Loucy (cell line): ENCODE measurements at regions not wholly inside any gene's neighbourhood (a gene's known extent, or its start where the extent isn't known, plus 50 kb on each side); places are given as distances from the start of the nearest gene placed in this dataset.

Experiments
- H2AFZ ChIP-seq: fragments of 200-600 bp; sonication (generic); 2 replicates; pipeline ENCODE4 v1.6.0; 2016; ENCODE audit warnings: antibody characterized with exemption, mild to moderate bottlenecking, low read length, moderate library complexity
- H3F3A ChIP-seq: fragments of 200-600 bp; 2 replicates; pipeline ENCODE4 v1.6.0; 2016; ENCODE audit warnings: antibody characterized with exemption, low read depth, mild to moderate bottlenecking
- H3K27me3 ChIP-seq: fragments of 200-600 bp; sonication (generic); 2 replicates; pipeline ENCODE4 v1.6.1; 2014; ENCODE audit warnings: low read length, mild to moderate bottlenecking; ENCODE audit not compliant: insufficient read depth, poor library complexity, severe bottlenecking
- H3K36me3 ChIP-seq: fragments of 200-600 bp; sonication (generic); 2 replicates; pipeline ENCODE4 v1.6.1; 2016; ENCODE audit warnings: low read length; ENCODE audit not compliant: insufficient read depth
- H3K4me1 ChIP-seq: fragments of 200-600 bp; sonication (generic); 2 replicates; pipeline ENCODE4 v1.5.1; 2014; ENCODE audit warnings: low read length, mild to moderate bottlenecking; ENCODE audit not compliant: insufficient read depth, poor library complexity, severe bottlenecking
- H3K4me2 ChIP-seq: fragments of 200-600 bp; sonication (generic); 2 replicates; pipeline ENCODE4 v1.6.0; 2014; ENCODE audit warnings: antibody characterized with exemption, low read length, low read depth, mild to moderate bottlenecking; ENCODE audit not compliant: poor library complexity, severe bottlenecking
- H3K4me3 ChIP-seq: fragments of 200-600 bp; sonication (generic); 2 replicates; pipeline ENCODE4 v1.5.1; 2014; ENCODE audit warnings: low read length, mild to moderate bottlenecking, mixed read lengths; ENCODE audit not compliant: poor library complexity, severe bottlenecking
- H3K79me2 ChIP-seq: fragments of 200-600 bp; sonication (generic); 2 replicates; pipeline ENCODE4 v1.6.1; 2014; ENCODE audit warnings: low read length; ENCODE audit not compliant: insufficient read depth
- H3K9ac ChIP-seq: fragments of 200-600 bp; sonication (generic); 2 replicates; pipeline ENCODE4 v1.6.0; 2014; ENCODE audit warnings: mild to moderate bottlenecking, low read depth, low read length, moderate library complexity; ENCODE audit not compliant: poor library complexity, severe bottlenecking
- H3K9me2 ChIP-seq: fragments of 200-600 bp; sonication (generic); replicated peaks from 2 replicates; pipeline ENCODE4 v1.6.1; 2016; ENCODE audit warnings: low read depth, low read length, mixed read lengths
- H3K9me3 ChIP-seq: fragments of 200-600 bp; sonication (generic); 2 replicates; pipeline ENCODE4 v1.6.1; 2014; ENCODE audit warnings: mild to moderate bottlenecking, antibody characterized with exemption, low read length, low read depth; ENCODE audit not compliant: insufficient read depth
- H4K20me1 ChIP-seq: fragments of 200-600 bp; sonication (generic); 2 replicates; pipeline ENCODE4 v1.6.0; 2014; ENCODE audit warnings: antibody characterized with exemption, low read length, mild to moderate bottlenecking; ENCODE audit not compliant: insufficient read depth, poor library complexity, severe bottlenecking
- CTCF ChIP-seq: fragments of 200-600 bp; sonication (generic); conservative IDR thresholded peaks from 2 replicates; pipeline ENCODE4 v1.5.1; 2014; ENCODE audit warnings: mild to moderate bottlenecking, antibody characterized with exemption, low read length
- EZH2phosphoT487 ChIP-seq: fragments of 200-600 bp; IDR thresholded peaks from 2 replicates; pipeline ENCODE4 v1.6.1; 2018; ENCODE audit warnings: antibody characterized with exemption, mild to moderate bottlenecking, moderate library complexity, borderline replicate concordance

- H3K36me3 ChIP-seq = no peaks in the 10 kb centered on the region
- H2AFZ ChIP-seq = no peak overlapping the region
- no peaks in the 10 kb centered on the region for H3K27me3 ChIP-seq
- H4K20me1 ChIP-seq = no peaks in the 10 kb centered on the region
- H3K9me2 ChIP-seq = no peaks in the 10 kb centered on the region
- no peak overlapping the region for H3K9ac ChIP-seq
- peaks cover 74% of the 10 kb centered on the region for H3K4me1 ChIP-seq
- no peak overlapping the region for H3K4me2 ChIP-seq
- no peaks in the 10 kb centered on the region for H3K79me2 ChIP-seq
- TF ChIP-seq CTCF = no peak
- no peak for TF ChIP-seq EZH2phosphoT487
- H3F3A ChIP-seq = no peaks in the 10 kb centered on the region
- no peaks in the 10 kb centered on the region for H3K9me3 ChIP-seq
- H3K4me3 ChIP-seq = no peak overlapping the region
Measured at GRCh38 chr14:100671906-100672305, 54.8 kb upstream of the DLK1 start.

- H3K27me3 ChIP-seq = no peaks in the 10 kb centered on the region
- H3K9ac ChIP-seq = peak overlapping the region; percentile 45
- peak overlapping the region; percentile 38 for H3K4me3 ChIP-seq
- peak overlapping the region; percentile 57; the same call in 1 of the 2 replicates for H2AFZ ChIP-seq
- H3K9me3 ChIP-seq = no peaks in the 10 kb centered on the region
- H3K79me2 ChIP-seq = no peaks in the 10 kb centered on the region
- no peaks in the 10 kb centered on the region for H3K9me2 ChIP-seq
- H3K4me1 ChIP-seq = peaks cover 82% of the 10 kb centered on the region
- H3F3A ChIP-seq = no peaks in the 10 kb centered on the region
- H4K20me1 ChIP-seq = no peaks in the 10 kb centered on the region
- peak overlapping the region; percentile 66 for H3K4me2 ChIP-seq
- TF ChIP-seq EZH2phosphoT487 = no peak
- TF ChIP-seq CTCF = no peak
- H3K36me3 ChIP-seq = no peaks in the 10 kb centered on the region
Measured at GRCh38 chr14:100673085-100673806, 53.4 kb upstream of the DLK1 start.

GRCh38 chr14:100673807-100674154, 52.9 kb upstream of the DLK1 start:
- H4K20me1 ChIP-seq = no peaks in the 10 kb centered on the region
- no peaks in the 10 kb centered on the region for H3K36me3 ChIP-seq
- H3K4me2 ChIP-seq = peak overlapping the region; percentile 66
- no peaks in the 10 kb centered on the region for H3K9me2 ChIP-seq
- peak overlapping the region; percentile 45 for H3K9ac ChIP-seq
- H3K4me1 ChIP-seq = peaks cover 80% of the 10 kb centered on the region
- H3K27me3 ChIP-seq = no peaks in the 10 kb centered on the region
- H3K4me3 ChIP-seq = peak overlapping the region; percentile 38
- no peaks in the 10 kb centered on the region for H3K79me2 ChIP-seq
- H3F3A ChIP-seq = no peaks in the 10 kb centered on the region
- peak overlapping the region; percentile 57; the same call in 1 of the 2 replicates for H2AFZ ChIP-seq
- no peak for TF ChIP-seq CTCF
- TF ChIP-seq EZH2phosphoT487 = no peak
- no peaks in the 10 kb centered on the region for H3K9me3 ChIP-seq
